DND-41 (cell line): ENCODE measurements at regions not wholly inside any gene's neighbourhood (a gene's known extent, or its start where the extent isn't known, plus 50 kb on each side); places are given as distances from the start of the nearest gene placed in this dataset.

ENCODE experiments used
- ATAC-seq: fragments of 200-7000 bp; cut with Tn5 transposase; 3 replicates; pipeline ENCODE4 v1.9.1; 2021; ENCODE audit warnings: low read depth; ENCODE audit not compliant: insufficient read depth
- DNase-seq: peaks from one replicate; pipeline ENCODE4 v3.0.0-alpha.2; 2020
- H2AFZ ChIP-seq: 2 replicates; pipeline ENCODE4 v1.6.0; 2012; ENCODE audit warnings: low read depth, low read length
- H3K27ac ChIP-seq: 2 replicates; pipeline ENCODE4 v1.5.1; 2012; ENCODE audit warnings: low read length, inconsistent platforms
- H3K27me3 ChIP-seq: fragments of 200-600 bp; sonication (generic); 2 replicates; pipeline ENCODE4 v1.6.0; 2012; ENCODE audit warnings: low read length, mild to moderate bottlenecking, inconsistent platforms; ENCODE audit not compliant: insufficient read depth, poor library complexity
- H3K36me3 ChIP-seq: 2 replicates; pipeline ENCODE4 v1.5.1; 2012; ENCODE audit warnings: low read length, inconsistent platforms; ENCODE audit not compliant: insufficient read depth
- H3K4me1 ChIP-seq: 2 replicates; pipeline ENCODE4 v1.5.1; 2012; ENCODE audit warnings: mild to moderate bottlenecking, low read length; ENCODE audit not compliant: insufficient read depth
- H3K4me2 ChIP-seq: 2 replicates; pipeline ENCODE4 v1.6.0; 2012; ENCODE audit warnings: mild to moderate bottlenecking, moderate library complexity, low read length, inconsistent platforms; ENCODE audit not compliant: insufficient read depth
- H3K4me3 ChIP-seq, 2 experiments: fragments of 200-600 bp in 1 of 2; shearing (Covaris generic) in 1 of 2; 2 replicates each; pipeline ENCODE4 v1.5.1; 2012 to 2016; ENCODE audit warnings: inconsistent platforms in 2 of 2, low read length in 2 of 2, mild to moderate bottlenecking in 2 of 2, low read depth in 1 of 2, moderate library complexity in 1 of 2
- H3K79me2 ChIP-seq: 2 replicates; pipeline ENCODE4 v1.6.0; 2012; ENCODE audit warnings: low read length, inconsistent platforms; ENCODE audit not compliant: insufficient read depth
- H3K9ac ChIP-seq: 2 replicates; pipeline ENCODE4 v1.6.0; 2012; ENCODE audit warnings: low read depth, mild to moderate bottlenecking, inconsistent platforms, low read length, moderate library complexity
- H3K9me3 ChIP-seq: 2 replicates; pipeline ENCODE4 v1.5.1; 2012; ENCODE audit warnings: low read length, moderate library complexity, mild to moderate bottlenecking, inconsistent platforms; ENCODE audit not compliant: insufficient read depth, severe bottlenecking
- H4K20me1 ChIP-seq: 2 replicates; pipeline ENCODE4 v1.6.0; 2012; ENCODE audit warnings: low read length; ENCODE audit not compliant: insufficient read depth
- EZH2 ChIP-seq: IDR thresholded peaks from 3 replicates; pipeline ENCODE4 v1.6.1; 2012; ENCODE audit warnings: borderline replicate concordance, low read depth, mild to moderate bottlenecking, moderate library complexity, low read length, inconsistent platforms; ENCODE audit not compliant: severe bottlenecking
- TF ChIP-seq, protein P1 (sequence below): IDR thresholded peaks from 2 replicates; pipeline ENCODE4 v1.5.1; 2012; ENCODE audit warnings: borderline replicate concordance, low read length, moderate library complexity, mild to moderate bottlenecking; ENCODE audit not compliant: poor library complexity, severe bottlenecking; ENCODE audit errors: extremely low read depth

DNA sequence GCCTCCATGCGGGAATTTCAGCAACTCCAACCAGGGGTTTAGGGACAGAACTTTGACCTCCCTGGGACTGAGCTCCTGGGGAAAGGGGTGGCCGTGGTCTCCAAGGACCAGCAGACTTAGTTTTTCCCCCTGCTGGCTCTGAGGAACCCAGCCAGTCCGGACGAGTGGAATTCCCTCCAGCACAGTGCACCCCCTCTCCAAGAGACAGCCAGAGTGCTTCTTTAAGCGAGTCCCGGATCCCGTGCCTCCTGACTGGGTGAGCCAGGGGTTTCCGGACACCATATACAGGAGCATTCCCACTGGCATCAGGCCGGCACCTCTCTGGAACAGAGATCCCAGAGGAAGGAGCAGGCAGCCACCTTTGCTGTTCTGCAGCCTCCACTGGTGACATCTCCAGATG is 459.5 kb downstream of the OCA2 start:
- DNase-seq (no peak), ATAC-seq (no peak)
- Histone ChIP-seq H3K4me3 (no peak overlapping the region), H3K27me3 (no peaks in the 10 kb centered on the region), H3K9ac (no peak overlapping the region), H3K36me3 (no peaks in the 10 kb centered on the region), H2AFZ (no peak overlapping the region), H4K20me1 (no peaks in the 10 kb centered on the region), H3K9me3 (no peaks in the 10 kb centered on the region), H3K4me1 (no peaks in the 10 kb centered on the region), H3K79me2 (no peaks in the 10 kb centered on the region), H3K4me2 (no peak overlapping the region), H3K27ac (no peak overlapping the region)
- TF ChIP-seq, protein P1, sequence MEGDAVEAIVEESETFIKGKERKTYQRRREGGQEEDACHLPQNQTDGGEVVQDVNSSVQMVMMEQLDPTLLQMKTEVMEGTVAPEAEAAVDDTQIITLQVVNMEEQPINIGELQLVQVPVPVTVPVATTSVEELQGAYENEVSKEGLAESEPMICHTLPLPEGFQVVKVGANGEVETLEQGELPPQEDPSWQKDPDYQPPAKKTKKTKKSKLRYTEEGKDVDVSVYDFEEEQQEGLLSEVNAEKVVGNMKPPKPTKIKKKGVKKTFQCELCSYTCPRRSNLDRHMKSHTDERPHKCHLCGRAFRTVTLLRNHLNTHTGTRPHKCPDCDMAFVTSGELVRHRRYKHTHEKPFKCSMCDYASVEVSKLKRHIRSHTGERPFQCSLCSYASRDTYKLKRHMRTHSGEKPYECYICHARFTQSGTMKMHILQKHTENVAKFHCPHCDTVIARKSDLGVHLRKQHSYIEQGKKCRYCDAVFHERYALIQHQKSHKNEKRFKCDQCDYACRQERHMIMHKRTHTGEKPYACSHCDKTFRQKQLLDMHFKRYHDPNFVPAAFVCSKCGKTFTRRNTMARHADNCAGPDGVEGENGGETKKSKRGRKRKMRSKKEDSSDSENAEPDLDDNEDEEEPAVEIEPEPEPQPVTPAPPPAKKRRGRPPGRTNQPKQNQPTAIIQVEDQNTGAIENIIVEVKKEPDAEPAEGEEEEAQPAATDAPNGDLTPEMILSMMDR = no peak
- no peak for TF ChIP-seq EZH2

DNA sequence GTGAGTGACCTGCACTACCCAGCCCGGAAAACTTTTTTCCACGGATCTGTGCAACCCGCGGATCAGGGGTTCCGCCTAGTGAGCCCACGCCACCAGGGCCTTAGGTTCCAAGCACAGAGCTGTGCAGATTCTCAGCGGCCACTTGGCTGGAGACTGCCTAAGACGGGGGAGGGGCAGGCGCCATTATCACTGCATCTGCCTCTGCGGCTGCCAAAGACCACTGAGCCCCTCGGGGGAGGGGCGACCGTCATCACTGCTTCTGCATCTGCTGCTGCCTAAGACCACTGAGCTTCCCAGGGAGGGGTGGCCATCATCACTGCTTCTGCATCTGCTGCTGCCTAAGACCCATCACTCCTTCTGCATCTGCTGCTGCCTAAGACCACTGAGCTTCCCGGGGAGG is 460.2 kb downstream of the OCA2 start:
- no peak overlapping the region for H3K4me2 ChIP-seq
- H2AFZ ChIP-seq = no peak overlapping the region
- H3K27me3 ChIP-seq = no peaks in the 10 kb centered on the region
- H3K9ac ChIP-seq = no peak overlapping the region
- ATAC-seq = no peak
- H3K4me1 ChIP-seq = no peaks in the 10 kb centered on the region
- DNase-seq = no peak
- no peak overlapping the region for H3K4me3 ChIP-seq
- H3K79me2 ChIP-seq = no peaks in the 10 kb centered on the region
- no peaks in the 10 kb centered on the region for H3K36me3 ChIP-seq
- H3K27ac ChIP-seq = no peak overlapping the region
- no peaks in the 10 kb centered on the region for H4K20me1 ChIP-seq
- TF ChIP-seq, protein P1 = no peak
- no peak for TF ChIP-seq EZH2
- no peaks in the 10 kb centered on the region for H3K9me3 ChIP-seq

DNA sequence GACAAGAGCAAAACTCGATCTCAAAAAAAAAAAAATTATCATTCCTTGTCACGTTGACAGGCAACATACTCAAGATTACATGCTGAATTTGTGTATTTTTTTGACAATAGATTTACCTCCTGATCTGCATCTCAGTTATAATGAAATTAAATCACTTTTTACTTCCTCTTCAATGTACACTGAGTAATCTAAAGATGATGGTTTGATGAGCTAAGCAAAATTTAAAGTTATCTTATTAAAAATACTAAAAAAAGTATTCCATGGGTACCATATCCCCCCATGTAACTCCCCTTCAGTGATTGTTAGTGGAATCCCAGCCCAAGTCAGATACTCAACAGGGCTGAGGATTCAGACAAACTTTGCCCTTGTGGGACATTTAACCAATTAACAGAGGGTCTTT is 463.2 kb downstream of the OCA2 start:
- no peak overlapping the region for H2AFZ ChIP-seq
- no peaks in the 10 kb centered on the region for H3K79me2 ChIP-seq
- H4K20me1 ChIP-seq = no peaks in the 10 kb centered on the region
- H3K4me3 ChIP-seq = no peak overlapping the region
- no peaks in the 10 kb centered on the region for H3K9me3 ChIP-seq
- ATAC-seq = no peak
- no peaks in the 10 kb centered on the region for H3K4me1 ChIP-seq
- no peak overlapping the region for H3K27ac ChIP-seq
- no peaks in the 10 kb centered on the region for H3K36me3 ChIP-seq
- DNase-seq = no peak
- TF ChIP-seq, protein P1 = no peak
- no peak for TF ChIP-seq EZH2
- no peak overlapping the region for H3K9ac ChIP-seq
- no peak overlapping the region for H3K4me2 ChIP-seq
- no peaks in the 10 kb centered on the region for H3K27me3 ChIP-seq

DNA sequence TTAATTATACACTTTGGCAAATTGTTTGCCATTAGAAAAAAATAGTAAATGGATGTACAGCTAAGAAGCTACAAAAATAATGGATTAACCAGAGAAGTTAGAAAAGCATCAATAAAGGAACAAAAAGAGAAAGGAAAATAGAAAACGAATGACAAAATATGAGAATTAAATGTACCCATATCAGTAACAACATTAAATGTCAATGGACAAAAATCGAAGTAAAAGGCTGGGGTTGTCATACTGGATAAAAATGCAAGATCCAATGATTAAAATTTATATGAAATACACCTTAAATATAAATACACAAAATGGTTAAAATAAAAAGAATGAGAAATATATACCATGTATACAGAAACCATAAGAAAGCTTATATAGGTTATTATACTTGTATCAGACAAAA is 470.6 kb downstream of the OCA2 start:
- no peak for DNase-seq
- Histone ChIP-seq H4K20me1 (no peaks in the 10 kb centered on the region), H3K79me2 (no peaks in the 10 kb centered on the region), H3K9ac (no peak overlapping the region), H3K27ac (no peak overlapping the region), H3K9me3 (no peaks in the 10 kb centered on the region), H3K4me2 (no peak overlapping the region), H3K27me3 (no peaks in the 10 kb centered on the region), H2AFZ (no peak overlapping the region), H3K36me3 (no peaks in the 10 kb centered on the region), H3K4me3 (no peak overlapping the region), H3K4me1 (no peaks in the 10 kb centered on the region)
- no peak for ATAC-seq
- TF ChIP-seq, protein P1 = no peak
- no peak for TF ChIP-seq EZH2
